ENCODE measurements at regions not wholly inside any gene's neighbourhood (a gene's known extent, or its start where the extent isn't known, plus 50 kb on each side); places are given as distances from the start of the nearest gene placed in this dataset.
A peak's percentile ranks its signal among the peaks of the same experiment; 100 is the strongest.

DNA sequence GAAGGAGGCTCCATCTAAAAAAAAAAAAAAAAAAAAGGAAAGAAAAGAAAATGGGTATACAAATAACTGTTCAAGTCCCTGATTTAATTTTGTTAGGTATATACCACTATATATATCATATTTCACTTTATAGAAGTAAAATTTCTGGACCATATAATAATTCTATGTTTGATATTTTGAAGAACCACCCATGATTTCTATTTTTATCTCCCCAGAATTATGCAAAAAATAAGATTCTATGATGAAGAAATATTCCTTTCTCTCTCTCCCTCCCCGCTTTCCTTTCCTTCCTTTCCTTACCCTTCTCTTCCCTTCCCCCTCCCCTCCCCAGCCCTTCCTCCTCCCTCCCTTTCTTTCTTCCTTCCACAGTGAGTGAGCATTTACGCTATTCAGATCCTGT lies 337.5 kb upstream of the SPANXN4 start:
- no peaks in the 10 kb centered on the region for H3K9me2 ChIP-seq (replicated peaks; ENCODE audit: insufficient read depth)
- H4K20me1 ChIP-seq (ENCODE audit: insufficient read depth, poor library complexity, severe bottlenecking): no peaks in the 10 kb centered on the region
- H3K4me2 ChIP-seq: no peak overlapping the region
- H2AFZ ChIP-seq: no peak overlapping the region
- no peak overlapping the region for H3K4me3 ChIP-seq
- DNase-seq (ENCODE audit: low spot score): no peak
- TF ChIP-seq, protein P1, sequence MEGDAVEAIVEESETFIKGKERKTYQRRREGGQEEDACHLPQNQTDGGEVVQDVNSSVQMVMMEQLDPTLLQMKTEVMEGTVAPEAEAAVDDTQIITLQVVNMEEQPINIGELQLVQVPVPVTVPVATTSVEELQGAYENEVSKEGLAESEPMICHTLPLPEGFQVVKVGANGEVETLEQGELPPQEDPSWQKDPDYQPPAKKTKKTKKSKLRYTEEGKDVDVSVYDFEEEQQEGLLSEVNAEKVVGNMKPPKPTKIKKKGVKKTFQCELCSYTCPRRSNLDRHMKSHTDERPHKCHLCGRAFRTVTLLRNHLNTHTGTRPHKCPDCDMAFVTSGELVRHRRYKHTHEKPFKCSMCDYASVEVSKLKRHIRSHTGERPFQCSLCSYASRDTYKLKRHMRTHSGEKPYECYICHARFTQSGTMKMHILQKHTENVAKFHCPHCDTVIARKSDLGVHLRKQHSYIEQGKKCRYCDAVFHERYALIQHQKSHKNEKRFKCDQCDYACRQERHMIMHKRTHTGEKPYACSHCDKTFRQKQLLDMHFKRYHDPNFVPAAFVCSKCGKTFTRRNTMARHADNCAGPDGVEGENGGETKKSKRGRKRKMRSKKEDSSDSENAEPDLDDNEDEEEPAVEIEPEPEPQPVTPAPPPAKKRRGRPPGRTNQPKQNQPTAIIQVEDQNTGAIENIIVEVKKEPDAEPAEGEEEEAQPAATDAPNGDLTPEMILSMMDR (IDR thresholded peaks at IDR 0.05; ENCODE audit: poor library complexity): no peak
- no peak for TF ChIP-seq EZH2 (IDR thresholded peaks at IDR 0.05; ENCODE audit: borderline replicate concordance)
- no peak for TF ChIP-seq EZH2phosphoT487 (IDR thresholded peaks at IDR 0.05; ENCODE audit: low read depth, severe bottlenecking, unreplicated experiment)
- no peaks in the 10 kb centered on the region for H3K9me3 ChIP-seq (ENCODE audit: low read depth)
- no peaks in the 10 kb centered on the region for H3K27me3 ChIP-seq
- H3K79me2 ChIP-seq: no peaks in the 10 kb centered on the region
- 73% methylated on average over 1 of the region's 2 CpGs for WGBS (ENCODE audit: low lambda C conversion rate, missing lambda C conversion rate)
- H3K4me1 ChIP-seq (ENCODE audit: insufficient read depth): no peaks in the 10 kb centered on the region
- no peak overlapping the region for H3K27ac ChIP-seq
- no peaks in the 10 kb centered on the region for H3K36me3 ChIP-seq (replicated peaks; ENCODE audit: insufficient read depth, low read depth)

DNA sequence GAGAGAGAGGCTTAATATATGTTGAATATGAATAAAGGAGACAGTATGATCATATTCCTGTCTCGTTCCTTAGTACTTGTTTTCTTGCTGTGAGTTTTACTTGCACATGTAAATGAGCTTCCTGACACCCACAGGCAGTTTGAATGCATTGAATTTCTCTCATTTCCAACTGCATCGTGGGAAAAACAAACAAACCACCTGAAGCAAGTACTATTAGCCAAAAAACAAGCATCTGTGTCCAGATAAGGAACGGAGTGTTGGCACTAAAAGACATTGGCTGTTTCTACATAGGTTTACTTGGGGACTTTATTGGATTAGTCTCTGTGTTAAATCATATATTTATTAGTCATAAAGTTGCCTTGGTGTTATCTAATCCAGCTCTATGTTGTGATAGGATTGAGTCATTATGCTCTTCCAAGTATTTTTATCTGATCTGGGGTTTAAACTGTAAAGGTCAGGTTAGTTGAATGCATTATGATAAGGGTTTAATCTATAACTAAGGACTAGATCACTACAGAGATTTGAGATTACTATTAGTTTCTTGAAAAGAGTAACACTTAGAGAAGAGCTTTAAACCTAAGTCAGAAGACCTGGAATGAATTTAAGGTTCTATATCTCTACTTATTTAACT lies 339.0 kb upstream of the SPANXN4 start:
- no peaks in the 10 kb centered on the region for H3K36me3 ChIP-seq (replicated peaks; ENCODE audit: insufficient read depth, low read depth)
- H4K20me1 ChIP-seq (ENCODE audit: insufficient read depth, poor library complexity, severe bottlenecking): no peaks in the 10 kb centered on the region
- no peaks in the 10 kb centered on the region for H3K4me1 ChIP-seq (ENCODE audit: insufficient read depth)
- no peak overlapping the region for H2AFZ ChIP-seq
- no peak overlapping the region for H3K4me3 ChIP-seq
- WGBS (ENCODE audit: low lambda C conversion rate, missing lambda C conversion rate): 25% methylated on average over 3 of the region's 3 CpGs
- peak overlapping the region; percentile 26 for H3K4me2 ChIP-seq
- TF ChIP-seq EZH2phosphoT487 (IDR thresholded peaks at IDR 0.05; ENCODE audit: low read depth, severe bottlenecking, unreplicated experiment) (no peak), EZH2 (IDR thresholded peaks at IDR 0.05; ENCODE audit: borderline replicate concordance) (no peak)
- TF ChIP-seq, protein P1 (IDR thresholded peaks at IDR 0.05; ENCODE audit: poor library complexity): no peak
- no peaks in the 10 kb centered on the region for H3K79me2 ChIP-seq
- no peaks in the 10 kb centered on the region for H3K27me3 ChIP-seq
- H3K9me3 ChIP-seq (ENCODE audit: low read depth): no peaks in the 10 kb centered on the region
- H3K9me2 ChIP-seq (replicated peaks; ENCODE audit: insufficient read depth): no peaks in the 10 kb centered on the region
- H3K27ac ChIP-seq: peak overlapping the region; percentile 20
- DNase-seq (ENCODE audit: low spot score): peak; percentile 4

DNA sequence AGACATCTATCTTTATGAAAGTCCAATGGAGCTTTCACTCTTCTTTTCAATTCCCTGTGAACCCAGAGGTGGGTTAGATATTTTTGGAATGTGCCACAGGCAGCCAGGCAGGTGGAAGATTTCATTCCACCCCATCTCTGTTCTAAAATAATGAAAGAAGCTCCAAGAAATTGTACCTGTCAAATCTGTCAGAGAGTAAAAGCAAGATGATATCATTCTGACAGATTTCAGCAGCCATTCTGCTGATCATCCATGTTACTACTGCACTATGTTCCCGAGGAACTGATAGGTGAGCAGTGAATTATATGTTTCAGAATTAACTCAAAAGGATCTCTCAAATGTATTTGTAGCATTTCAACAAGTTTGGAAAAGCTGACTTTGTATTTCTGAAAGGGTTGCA lies 339.5 kb upstream of the SPANXN4 start:
- Histone ChIP-seq H3K27ac (peak overlapping the region; percentile 20), H3K79me2 (no peaks in the 10 kb centered on the region), H3K4me3 (no peak overlapping the region), H3K36me3 (replicated peaks; ENCODE audit: insufficient read depth, low read depth) (no peaks in the 10 kb centered on the region), H3K9me3 (ENCODE audit: low read depth) (no peaks in the 10 kb centered on the region), H4K20me1 (ENCODE audit: insufficient read depth, poor library complexity, severe bottlenecking) (no peaks in the 10 kb centered on the region), H3K4me2 (no peak overlapping the region), H3K9me2 (replicated peaks; ENCODE audit: insufficient read depth) (no peaks in the 10 kb centered on the region), H3K27me3 (no peaks in the 10 kb centered on the region), H3K4me1 (ENCODE audit: insufficient read depth) (no peaks in the 10 kb centered on the region), H2AFZ (no peak overlapping the region)
- no peak for DNase-seq (ENCODE audit: low spot score)
- WGBS (ENCODE audit: low lambda C conversion rate, missing lambda C conversion rate): 46% methylated on average over 1 of the region's 1 CpG
- TF ChIP-seq, protein P1 (IDR thresholded peaks at IDR 0.05; ENCODE audit: poor library complexity): no peak
- TF ChIP-seq EZH2 (IDR thresholded peaks at IDR 0.05; ENCODE audit: borderline replicate concordance) (no peak), EZH2phosphoT487 (IDR thresholded peaks at IDR 0.05; ENCODE audit: low read depth, severe bottlenecking, unreplicated experiment) (no peak)
